ENCODE measurements at regions not wholly inside any gene's neighbourhood (a gene's known extent, or its start where the extent isn't known, plus 50 kb on each side); places are given as distances from the start of the nearest gene placed in this dataset.
"Not testable (repeated sequence)": the region's sequence is repeated elsewhere in the genome, so short reads cannot be mapped to it uniquely, and the experiment has no call there.

GRCh38 chr3:163707659-163708058 lies 1370.6 kb downstream of the SI start:
- no peaks in the 10 kb centered on the region for H3K9me1 ChIP-seq (replicated peaks; ENCODE audit: control insufficient read depth, extremely low read depth, insufficient read depth, low read length)

GRCh38 chr3:163698221-163698620 lies 1380.1 kb downstream of the SI start:
- H3K9ac ChIP-seq (replicated peaks; ENCODE audit: extremely low read depth, insufficient read depth, low read length); H3K36me3 ChIP-seq (ENCODE audit: control insufficient read depth in 2 of 2, extremely low read depth in 1 of 2, insufficient read depth in 2 of 2, low read length in 2 of 2); H3K79me2 ChIP-seq (ENCODE audit: control insufficient read depth, insufficient read depth, low read length); H3K4me1 ChIP-seq (ENCODE audit: control insufficient read depth, extremely low read depth, insufficient read depth, low read length); POLR2A ChIA-PET; H3K9me3 ChIP-seq (replicated peaks; ENCODE audit: control insufficient read depth, insufficient read depth, low read length); H4K20me1 ChIP-seq (replicated peaks; ENCODE audit: control insufficient read depth, extremely low read depth, insufficient read depth, low read length); H2AFZ ChIP-seq (ENCODE audit: low read depth, low read length); FAIRE-seq; H3K4me3 ChIP-seq (replicated peaks in 1 of 3; ENCODE audit: insufficient read depth in 1 of 3, low read depth in 1 of 3, low read length in 3 of 3); dilution Hi-C loops (cut with MboI; ENCODE audit: extremely low pct_ligation_motif_present, low sequenced_read_pairs); DNase-seq (ENCODE audit: low read depth, low spot score); BruUV-seq (replicated peaks); CTCF ChIA-PET; H3K27ac ChIP-seq (ENCODE audit: insufficient read depth, low read depth, low read length); H3K27me3 ChIP-seq (ENCODE audit: control insufficient read depth in 2 of 2, insufficient read depth in 2 of 2, low read length in 2 of 2); H3K4me2 ChIP-seq (ENCODE audit: insufficient read depth, low read length); intact Hi-C loops (cut with micrococcal nuclease); H3K9me1 ChIP-seq (replicated peaks; ENCODE audit: control insufficient read depth, extremely low read depth, insufficient read depth, low read length): not testable (repeated sequence)

More at GRCh38 chr3:163707659-163708058, 1370.6 kb downstream of the SI start:
- ChIA-PET CTCF (no interaction called here), POLR2A (no interaction called here)
- no peak for DNase-seq (ENCODE audit: low read depth, low spot score)
- no peak overlapping the region for H2AFZ ChIP-seq (ENCODE audit: low read depth, low read length)
- H4K20me1 ChIP-seq (replicated peaks; ENCODE audit: control insufficient read depth, extremely low read depth, insufficient read depth, low read length): no peaks in the 10 kb centered on the region
- dilution Hi-C loops (cut with MboI; ENCODE audit: extremely low pct_ligation_motif_present, low sequenced_read_pairs): no loop called here
- H3K9ac ChIP-seq (replicated peaks; ENCODE audit: extremely low read depth, insufficient read depth, low read length): no peak overlapping the region
- H3K4me3 ChIP-seq (replicated peaks in 1 of 3; ENCODE audit: insufficient read depth in 1 of 3, low read depth in 1 of 3, low read length in 3 of 3): no peak overlapping the region
- H3K79me2 ChIP-seq (ENCODE audit: control insufficient read depth, insufficient read depth, low read length): no peaks in the 10 kb centered on the region
- no peak overlapping the region for H3K4me2 ChIP-seq (ENCODE audit: insufficient read depth, low read length)
- H3K9me3 ChIP-seq (replicated peaks; ENCODE audit: control insufficient read depth, insufficient read depth, low read length): peaks cover 2% of the 10 kb centered on the region
- TF ChIP-seq POLR2A (IDR thresholded peaks at IDR 0.05; ENCODE audit: low read depth, low read length) (no peak), MAX (IDR thresholded peaks at IDR 0.05; ENCODE audit: insufficient read depth, insufficient read length) (no peak), GATA2 (IDR thresholded peaks at IDR 0.05; ENCODE audit: insufficient read depth, insufficient read length, low read depth, low read length) (no peak), POLR2AphosphoS5 (IDR thresholded peaks at IDR 0.05; ENCODE audit: insufficient read depth, low read depth, low read length) (no peak), CTCF (IDR thresholded peaks at IDR 0.05; ENCODE audit: extremely low read depth in 1 of 2, insufficient read depth in 1 of 2, low read depth in 1 of 2, low read length in 2 of 2) (no peak), JUN (IDR thresholded peaks at IDR 0.05; ENCODE audit: borderline replicate concordance, insufficient read depth, insufficient read length, low read depth) (no peak), FOS (IDR thresholded peaks at IDR 0.05; ENCODE audit: borderline replicate concordance, insufficient read depth, low read length) (no peak), EZH2 (IDR thresholded peaks at IDR 0.05; ENCODE audit: borderline replicate concordance, low read depth, low read length, severe bottlenecking) (no peak), MYC (IDR thresholded peaks at IDR 0.05; ENCODE audit: low read depth, low read length) (no peak)
- no TSS peak for BruUV-seq (replicated peaks)
- no peak overlapping the region for H3K27ac ChIP-seq (ENCODE audit: insufficient read depth, low read depth, low read length)
- intact Hi-C loops (cut with micrococcal nuclease): no loop called here
- no peak for FAIRE-seq
- no peaks in the 10 kb centered on the region for H3K27me3 ChIP-seq (ENCODE audit: control insufficient read depth in 2 of 2, insufficient read depth in 2 of 2, low read length in 2 of 2)
- no peaks in the 10 kb centered on the region for H3K4me1 ChIP-seq (ENCODE audit: control insufficient read depth, extremely low read depth, insufficient read depth, low read length)
- no peaks in the 10 kb centered on the region for H3K36me3 ChIP-seq (ENCODE audit: control insufficient read depth in 2 of 2, extremely low read depth in 1 of 2, insufficient read depth in 2 of 2, low read length in 2 of 2)

All from endothelial cell of umbilical vein (primary cell).